Occipital lobe (tissue), 1 donor: ENCODE measurements at regions not wholly inside any gene's neighbourhood (a gene's known extent, or its start where the extent isn't known, plus 50 kb on each side); places are given as distances from the start of the nearest gene placed in this dataset.
"Not testable (repeated sequence)": the region's sequence is repeated elsewhere in the genome, so short reads cannot be mapped to it uniquely, and the experiment has no call there.

Source experiments
- DNase-seq: peaks from one replicate; lab custom pipeline; 2025; lab: John Stamatoyannopoulos, UW

DNA sequence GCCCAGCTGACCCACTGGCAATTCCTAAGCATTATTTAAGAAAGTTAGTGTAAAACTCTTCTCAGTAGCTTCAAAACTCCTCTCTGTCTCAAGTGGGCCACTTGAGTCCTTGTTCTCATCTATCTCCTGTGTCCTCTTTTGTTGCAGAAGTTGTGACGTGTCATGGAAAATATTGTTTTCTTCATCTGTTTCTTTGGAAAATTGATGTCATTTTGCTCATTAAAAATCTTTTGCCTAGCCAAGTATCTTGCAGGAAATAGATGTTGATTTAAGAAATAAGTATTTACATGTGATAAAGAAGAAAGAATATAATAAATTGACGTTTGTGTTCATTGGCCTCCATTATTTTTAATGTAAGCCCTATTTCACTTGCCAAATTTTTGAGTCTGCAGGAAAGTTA is 1158.4 kb upstream of the SEMA6A start:
- DNase-seq, result no peak

DNA sequence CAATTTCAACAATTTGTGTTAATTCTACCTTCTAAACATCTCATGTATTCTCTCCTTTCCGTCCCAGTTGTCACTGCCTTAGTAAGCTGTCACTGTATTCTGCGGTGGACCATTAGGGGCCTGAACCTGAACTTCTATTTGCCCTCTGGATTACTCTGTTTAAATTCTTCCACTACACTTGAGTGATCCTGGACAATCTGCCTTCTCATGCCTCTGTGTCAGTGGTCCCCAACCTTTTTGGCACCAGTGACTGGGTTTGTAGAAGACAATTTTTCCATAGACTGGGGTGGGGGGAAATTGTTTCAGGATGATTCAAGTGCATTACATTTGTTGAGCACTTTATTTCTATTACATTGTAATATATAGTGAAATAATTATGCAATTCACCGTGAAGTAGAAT is 1157.6 kb upstream of the SEMA6A start:
- no peak for DNase-seq

DNA sequence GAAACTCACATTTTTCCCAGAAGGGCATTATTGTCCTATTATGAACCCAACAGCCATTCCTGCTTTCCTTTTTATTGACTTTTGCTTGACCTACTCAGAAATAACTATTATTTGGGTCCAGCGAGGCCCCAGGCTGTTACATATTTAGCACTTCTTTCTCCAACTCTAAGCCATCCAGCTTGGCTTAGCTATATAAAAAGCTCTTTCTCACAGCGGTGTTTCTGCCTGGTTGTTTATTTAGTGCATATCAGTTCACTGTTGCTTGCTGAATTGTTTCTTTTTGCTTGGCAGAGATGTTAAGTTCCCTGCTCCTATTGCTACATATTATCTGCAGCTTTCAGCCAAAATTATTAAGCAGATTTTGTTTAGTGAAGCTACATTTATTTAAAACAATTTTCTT is 1156.8 kb upstream of the SEMA6A start:
- no peak for DNase-seq

DNA sequence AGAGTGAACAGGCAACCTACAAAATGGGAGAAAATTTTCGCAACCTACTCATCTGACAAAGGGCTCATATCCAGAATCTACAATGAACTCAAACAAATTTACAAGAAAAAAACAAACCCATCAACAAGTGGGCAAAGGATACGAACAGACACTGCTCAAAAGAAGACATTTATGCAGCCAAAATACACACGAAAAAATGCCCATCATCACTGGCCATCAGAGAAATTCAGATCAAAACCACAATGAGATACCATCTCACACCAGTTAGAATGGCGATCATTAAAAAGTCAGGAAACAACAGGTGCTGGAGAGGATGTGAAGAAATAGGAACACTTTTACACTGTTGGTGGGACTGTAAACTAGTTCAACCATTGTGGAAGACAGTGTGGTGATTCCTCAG is 1146.2 kb upstream of the SEMA6A start:
- DNase-seq, result not testable (repeated sequence)

DNA sequence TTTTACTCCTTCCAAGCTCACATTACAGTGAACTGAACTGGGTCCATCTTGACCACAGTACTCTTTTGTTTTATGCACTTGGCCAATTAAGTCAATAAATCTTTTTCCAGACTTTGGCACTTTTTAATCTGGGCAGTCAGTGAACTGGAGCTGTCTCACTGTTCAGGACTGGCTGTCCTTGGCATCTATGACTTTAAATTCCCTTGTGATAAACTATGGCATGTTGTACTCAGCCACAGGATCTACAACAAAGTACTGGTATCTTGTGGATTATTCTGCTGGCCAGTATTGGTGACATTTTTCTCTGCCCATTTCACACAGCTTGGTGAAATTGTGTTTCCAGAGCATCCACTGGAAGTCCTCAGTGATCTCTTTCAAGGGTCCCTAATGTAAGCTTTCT is 1144.8 kb upstream of the SEMA6A start:
- DNase-seq, result no peak

DNA sequence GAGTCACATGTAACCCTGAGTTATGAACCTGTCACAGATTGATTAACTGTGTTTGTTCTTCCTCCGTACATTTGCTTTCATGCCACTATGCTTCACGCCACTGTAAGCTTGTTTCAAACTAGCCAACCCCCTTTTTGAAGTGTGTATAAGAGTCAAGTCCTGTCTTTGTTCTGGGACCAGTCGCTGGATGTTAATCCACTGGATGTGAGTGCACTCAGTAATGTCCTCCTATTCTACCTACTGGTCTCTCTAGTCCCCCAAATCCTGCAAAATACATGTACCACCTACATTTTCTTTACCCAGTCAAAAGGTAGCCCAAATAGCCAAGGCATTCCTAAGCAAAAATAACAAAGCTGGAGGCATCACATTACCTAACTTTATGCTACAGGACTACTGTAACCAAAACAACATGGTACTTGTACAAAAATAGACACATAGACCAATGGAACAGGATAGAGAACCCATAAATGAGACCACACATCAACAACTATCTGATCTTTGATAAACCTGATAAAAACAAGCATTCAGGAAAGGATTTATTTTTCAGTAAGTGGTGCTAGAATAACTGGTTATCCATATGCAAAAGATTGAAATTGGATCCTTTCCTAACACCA is 1139.1 kb upstream of the SEMA6A start:
- DNase-seq, result no peak

DNA sequence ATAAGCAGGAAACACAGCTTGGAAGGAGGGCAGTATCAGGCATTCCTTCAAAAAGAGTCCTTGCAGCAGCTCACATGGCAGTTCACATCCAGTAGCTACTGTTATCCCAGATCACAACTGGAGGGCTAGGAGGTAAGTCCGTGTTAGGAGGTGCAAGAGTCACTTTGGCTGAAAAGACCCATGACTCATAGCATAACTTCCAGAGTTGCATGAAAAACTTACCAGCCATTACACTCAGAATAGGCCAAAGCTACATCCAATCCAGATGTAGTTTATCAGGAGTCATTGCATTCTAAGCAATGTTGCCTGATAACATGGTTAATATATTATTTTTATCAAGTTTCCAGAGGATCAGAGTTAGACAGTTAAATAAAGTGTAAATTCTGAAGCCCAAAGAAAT is 1126.4 kb upstream of the SEMA6A start:
- DNase-seq, result no peak

DNA sequence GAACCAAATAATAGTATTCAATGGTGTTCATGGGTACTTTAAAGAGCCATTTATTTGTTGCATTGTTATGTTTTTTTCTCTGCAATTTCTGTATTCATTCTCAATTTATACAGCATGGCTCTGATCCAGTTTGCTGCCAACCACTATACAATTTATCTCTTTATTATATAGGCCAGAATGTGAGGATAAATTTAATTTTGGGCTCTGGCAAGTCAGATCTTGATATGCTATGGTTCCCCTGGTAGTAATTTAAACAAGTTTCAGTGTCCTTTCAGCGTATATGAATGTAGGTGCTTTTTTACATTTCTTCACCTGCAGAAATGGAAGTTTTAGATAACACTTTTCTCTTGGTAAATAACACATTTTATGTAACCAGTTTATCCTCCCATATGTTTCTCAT is 1118.0 kb upstream of the SEMA6A start:
- no peak for DNase-seq

DNA sequence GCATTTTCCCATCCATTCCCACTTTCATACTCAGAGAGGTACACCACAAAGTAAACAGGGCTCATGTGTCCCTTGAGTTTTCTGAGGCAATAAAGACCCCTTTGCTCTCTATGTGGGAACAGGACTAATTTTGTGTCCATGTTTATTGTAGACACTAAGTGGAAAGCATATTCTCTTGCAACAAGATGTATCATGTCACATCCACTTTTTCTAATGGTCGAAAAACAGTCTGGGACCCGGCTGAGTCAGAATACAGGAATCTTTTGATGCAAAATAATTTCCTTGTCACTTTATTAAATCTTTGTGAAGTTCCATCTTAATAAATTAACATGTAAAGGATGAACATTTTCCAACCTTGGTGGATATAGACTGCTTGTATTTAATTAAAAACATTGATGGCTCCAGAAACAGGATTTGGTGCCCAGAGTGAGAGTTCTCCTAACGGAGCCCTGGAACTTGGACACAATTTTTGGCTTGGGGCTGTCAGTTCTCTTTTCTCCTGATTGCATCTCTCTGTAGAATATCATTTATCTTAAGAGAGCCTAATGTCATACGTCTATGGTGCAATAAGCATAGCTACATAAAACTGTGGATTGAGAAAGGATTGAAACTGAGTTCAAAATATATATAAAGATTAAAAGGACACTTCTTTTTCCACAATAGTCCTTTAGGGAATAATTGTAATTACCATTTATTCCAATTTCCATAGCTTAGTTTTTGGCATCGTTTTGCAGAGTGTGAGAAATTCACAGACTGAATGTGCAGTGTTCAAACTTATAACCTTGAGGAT is 1116.7 kb upstream of the SEMA6A start:
- no peak for DNase-seq

DNA sequence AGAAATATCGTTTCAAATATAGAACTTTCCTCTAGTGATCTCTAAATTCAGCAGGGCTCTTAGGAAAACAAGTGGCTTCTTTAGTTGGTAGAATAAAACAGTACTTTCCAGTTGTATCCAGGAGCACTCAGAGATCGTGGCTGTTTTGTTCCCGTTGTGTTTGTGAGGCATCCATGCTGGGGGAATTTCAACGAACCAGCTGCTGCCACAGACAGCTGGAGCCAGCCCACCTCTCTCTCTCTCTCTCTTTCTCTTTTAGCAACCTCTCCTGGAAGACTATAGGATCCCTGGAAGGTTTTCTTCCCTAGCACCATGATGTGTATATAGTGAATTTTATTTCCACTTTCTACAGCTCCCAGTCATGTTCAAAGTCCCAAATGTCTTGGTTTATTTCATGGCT is 1116.0 kb upstream of the SEMA6A start:
- DNase-seq, result no peak

DNA sequence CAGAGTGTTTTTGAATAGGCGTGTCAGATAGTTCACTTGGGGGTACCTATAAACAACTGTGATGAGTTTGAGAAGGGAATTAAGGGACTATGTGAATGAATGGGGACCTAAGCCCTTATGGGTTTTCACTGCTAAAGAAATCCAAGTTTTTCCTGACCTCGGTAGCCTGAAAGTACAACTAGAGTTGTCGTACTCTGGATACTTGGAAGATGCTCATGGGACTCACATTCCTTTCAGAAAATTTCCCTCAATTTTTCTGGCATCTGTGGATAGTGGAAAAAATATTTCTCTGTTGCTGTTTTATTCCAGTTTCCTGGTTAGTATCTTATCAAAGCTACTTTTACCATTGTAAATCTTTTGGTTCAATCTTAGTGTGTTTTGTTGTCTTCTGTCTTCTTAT is 1112.3 kb upstream of the SEMA6A start:
- no peak for DNase-seq

DNA sequence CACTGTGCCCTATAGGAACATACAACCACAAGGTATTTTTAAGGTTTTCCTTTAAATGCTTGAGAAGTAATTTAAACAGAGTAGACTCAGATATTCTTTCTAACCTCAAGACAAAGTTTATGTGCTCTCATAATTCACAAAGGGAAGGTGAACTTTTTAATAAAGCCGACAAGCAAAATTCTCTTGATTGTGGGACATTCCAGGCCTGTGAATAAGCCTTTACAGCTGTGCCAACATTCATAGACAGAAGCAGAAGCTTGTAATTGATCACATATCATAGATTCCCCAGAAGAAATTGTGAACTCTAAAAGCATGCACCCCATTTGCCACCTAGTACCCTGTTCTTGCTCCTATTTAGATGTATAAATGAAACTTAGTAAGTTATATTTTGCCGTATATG is 1107.8 kb upstream of the SEMA6A start:
- no peak for DNase-seq

DNA sequence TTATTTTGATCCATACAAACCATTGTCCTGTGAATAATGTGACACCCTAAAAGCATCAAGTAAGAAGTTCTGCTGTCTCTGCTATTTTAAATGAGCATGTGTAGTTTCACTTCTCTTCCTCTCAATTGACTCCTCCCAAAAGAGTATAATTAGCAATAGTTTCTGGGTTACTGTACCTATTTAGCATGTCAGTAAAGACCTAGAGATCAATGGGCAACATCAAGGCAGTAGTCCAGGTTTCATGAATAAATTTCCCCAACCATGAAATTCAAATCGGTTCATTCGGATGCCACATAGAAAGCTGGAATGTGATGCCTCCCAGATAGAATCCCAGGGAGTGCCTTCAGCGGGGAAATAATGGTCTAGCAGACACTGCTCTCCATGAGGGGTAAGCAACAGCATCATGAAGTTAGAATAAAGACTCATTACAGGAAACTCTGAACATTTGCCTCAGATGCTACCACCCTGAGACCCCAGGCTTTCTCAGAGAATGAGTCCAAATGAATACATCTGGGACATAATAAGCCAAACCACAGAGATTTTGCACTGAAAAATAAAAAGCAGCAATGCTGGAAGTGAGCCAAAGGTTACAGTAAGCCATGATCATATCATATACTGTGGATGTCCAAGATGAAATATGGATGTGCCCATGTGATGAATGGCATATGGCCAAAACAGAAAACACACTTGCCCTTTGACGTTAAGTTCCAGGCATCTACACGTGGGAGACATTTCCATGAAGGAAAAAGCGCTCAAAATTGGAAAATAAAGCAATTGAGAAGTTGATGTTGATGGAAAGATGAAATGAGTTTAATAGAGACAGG is 1107.0 kb upstream of the SEMA6A start:
- no peak for DNase-seq

DNA sequence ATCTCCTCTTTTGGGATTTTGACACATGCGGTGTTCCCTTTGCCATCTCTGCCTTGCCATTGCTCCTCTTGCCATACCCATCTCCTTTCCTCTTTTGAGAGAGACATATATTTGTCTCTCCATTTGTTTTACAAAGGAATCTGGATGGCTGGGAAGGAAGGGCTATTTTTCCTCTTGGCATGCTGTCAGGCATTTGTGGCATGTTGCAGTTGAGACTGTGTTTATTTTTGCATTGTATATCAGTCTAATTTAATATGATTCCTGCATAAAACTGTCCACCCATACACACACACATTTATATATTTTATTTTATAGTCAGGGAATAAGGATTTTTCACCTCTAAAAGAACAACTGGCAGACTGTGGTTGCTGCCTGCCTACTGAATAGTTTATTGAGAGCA is 1105.8 kb upstream of the SEMA6A start:
- no peak for DNase-seq

DNA sequence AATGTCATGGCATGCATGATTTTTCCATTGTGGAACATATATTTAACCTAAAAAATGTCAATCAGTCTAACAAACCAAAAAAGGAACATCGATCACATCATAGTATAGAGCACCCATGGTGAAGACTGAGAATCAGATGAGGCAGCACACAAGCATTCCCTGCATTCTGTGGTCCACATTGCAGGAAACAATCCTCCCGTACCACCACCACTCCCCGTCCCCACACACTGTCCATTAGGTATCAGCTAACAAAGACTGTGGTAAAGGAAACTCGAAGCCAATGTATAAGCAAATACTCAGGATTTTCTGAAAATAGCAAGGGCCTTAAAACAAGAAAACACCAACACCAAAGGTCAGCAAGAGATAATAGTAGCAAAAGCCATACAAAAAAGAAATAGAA is 1104.4 kb upstream of the SEMA6A start:
- no peak for DNase-seq

DNA sequence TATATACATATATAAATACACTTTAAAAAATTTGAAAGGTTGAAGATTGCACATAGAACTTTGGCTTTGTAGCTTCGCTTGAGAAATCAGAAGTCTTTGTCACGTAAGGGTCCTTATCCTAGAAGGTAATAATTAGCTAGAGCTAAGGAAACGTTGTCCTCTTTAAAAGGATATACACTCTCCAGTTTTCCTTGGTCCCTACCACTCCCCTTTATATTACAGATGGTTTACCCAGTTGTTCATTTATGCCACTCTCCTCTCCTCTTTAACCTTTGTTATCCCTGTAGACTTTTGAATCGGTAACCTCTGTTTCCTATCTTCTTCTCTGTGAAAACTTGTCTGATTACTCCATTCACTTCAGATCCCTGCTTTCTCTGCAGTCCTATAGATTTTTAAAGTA is 1101.0 kb upstream of the SEMA6A start:
- no peak for DNase-seq

DNA sequence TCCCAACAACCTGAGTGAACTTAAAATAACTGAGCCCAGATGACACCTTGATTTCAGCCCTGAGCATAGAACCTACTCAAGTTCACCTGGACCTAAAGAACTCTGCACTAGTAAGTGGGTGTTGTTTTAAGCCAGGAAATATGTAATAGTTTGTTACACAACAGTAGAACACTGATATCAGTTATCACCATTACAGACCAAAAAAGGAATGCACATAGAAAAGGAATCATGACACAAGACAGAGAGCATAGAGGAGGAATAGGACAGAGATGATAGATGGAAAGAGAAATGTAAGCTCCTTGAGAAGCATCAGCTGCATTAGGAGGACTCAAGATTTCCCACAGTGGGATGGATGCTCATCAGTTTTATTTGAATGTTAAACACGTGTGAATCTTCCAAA is 1096.9 kb upstream of the SEMA6A start:
- no peak for DNase-seq

DNA sequence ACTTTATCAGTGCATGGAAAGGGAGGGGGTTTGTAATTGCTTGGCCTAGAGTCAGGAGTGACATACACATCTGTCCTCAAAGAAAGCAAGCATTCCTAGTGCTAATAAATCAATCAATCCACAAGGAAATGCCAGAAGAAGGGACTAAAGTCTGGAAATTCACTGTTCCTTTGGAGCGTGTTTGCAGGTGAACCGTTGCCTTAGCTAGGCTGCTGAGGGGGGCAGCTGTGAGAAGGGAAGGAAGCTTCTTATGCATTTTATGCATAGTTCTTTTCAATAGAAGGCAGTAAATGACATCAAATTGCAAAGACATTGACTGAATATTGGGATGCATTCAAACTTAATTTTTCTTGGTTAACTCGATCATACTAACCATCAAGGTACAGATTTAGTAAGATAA is 1092.5 kb upstream of the SEMA6A start:
- DNase-seq, result no peak

DNA sequence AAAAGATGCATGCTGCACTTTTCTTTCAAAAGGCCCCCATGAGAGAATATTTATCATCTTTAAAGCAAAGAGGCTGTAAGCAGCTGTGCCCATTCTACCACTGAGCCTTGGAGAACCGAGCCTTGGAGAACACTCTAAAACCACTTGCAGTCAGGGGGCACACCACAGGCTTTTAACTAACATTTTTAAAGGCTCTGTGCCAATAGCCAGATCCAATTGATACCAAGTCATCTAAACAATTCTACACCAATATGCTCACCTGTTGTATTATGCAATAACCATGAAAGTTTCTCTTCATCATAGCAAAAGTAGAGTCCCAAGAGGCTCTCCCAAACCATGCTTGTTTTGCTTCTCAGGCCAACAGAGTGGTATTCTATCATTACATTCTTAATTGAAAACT is 1090.5 kb upstream of the SEMA6A start:
- DNase-seq, result no peak

DNA sequence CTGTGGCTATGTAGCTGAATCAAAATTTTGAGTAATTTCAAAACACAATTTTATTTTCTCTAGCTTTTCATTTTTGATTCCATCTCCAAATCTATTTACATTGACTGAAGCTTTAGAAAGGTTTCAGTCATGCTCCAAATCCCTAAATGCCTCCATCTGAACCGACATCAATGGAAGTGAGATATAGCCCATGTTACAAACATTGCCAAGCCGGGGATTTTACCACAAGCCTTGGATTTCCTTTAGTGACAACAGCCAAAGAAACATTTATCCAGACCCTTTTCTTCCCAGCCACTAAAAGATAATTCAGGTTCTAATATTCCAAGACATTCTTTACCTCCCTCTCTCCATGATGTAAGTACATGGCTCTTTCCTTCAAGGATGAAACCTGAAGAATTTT is 1087.7 kb upstream of the SEMA6A start:
- DNase-seq, result no peak

DNA sequence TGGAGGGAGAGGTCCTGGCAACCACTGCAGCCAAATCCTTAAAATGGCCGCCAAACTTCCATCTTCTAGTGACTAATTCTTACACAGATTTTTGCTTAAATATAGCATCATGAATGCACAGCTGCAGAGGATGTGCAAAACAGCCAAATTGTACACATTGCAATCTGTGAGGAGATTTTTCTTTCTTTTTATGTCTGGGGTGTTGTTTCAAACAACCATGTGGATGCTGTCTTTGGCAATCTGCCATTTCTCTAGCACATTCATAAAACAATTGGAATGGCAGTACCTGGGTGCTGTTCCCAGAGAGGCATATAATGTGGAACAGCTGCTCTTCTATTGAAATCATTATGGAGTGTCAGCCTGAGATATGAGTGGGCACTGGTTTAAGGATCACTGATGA is 1082.9 kb upstream of the SEMA6A start:
- DNase-seq, result peak; percentile 9

DNA sequence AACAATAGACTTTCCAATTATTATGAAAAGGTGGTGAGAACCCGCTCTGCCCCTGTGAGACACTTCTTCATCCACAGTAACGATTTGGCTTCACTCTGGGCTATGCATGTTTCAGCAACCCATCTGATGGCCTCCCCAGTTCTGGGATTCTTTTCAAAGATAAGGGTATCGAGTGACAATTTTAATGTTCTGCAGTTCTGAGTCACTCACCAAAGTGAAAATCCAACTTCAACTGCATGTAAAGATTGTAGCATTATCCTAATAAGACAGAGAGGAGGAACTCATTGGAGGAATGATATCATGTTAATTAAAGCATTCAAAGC is 1078.3 kb upstream of the SEMA6A start:
- DNase-seq, result no peak
